Nephron progenitor cell (in vitro differentiated cells): ENCODE measurements at regions not wholly inside any gene's neighbourhood (a gene's known extent, or its start where the extent isn't known, plus 50 kb on each side); places are given as distances from the start of the nearest gene placed in this dataset.

Experiments
- DNase-seq: peaks from one replicate; pipeline ENCODE4 v3.0.0; 2021
- H3K27ac Mint-ChIP-seq: 2 replicates; pipeline ENCODE4 v1.8.0; 2021; ENCODE audit warnings: mild to moderate bottlenecking, moderate library complexity, mixed read lengths
- H3K27me3 Mint-ChIP-seq: 2 replicates; pipeline ENCODE4 v1.8.0; 2021; ENCODE audit warnings: mild to moderate bottlenecking, low read depth, mixed read lengths; ENCODE audit not compliant: poor library complexity
- H3K36me3 Mint-ChIP-seq: 2 replicates; pipeline ENCODE4 v1.8.0; 2021; ENCODE audit warnings: low read depth, mixed read lengths
- H3K4me1 Mint-ChIP-seq: 2 replicates; pipeline ENCODE4 v1.8.0; 2021; ENCODE audit warnings: mixed read lengths
- H3K4me3 Mint-ChIP-seq: 2 replicates; pipeline ENCODE4 v1.8.0; 2021; ENCODE audit warnings: mild to moderate bottlenecking, moderate library complexity, mixed read lengths
- H3K9me3 Mint-ChIP-seq: 2 replicates; pipeline ENCODE4 v1.8.0; 2021; ENCODE audit warnings: mild to moderate bottlenecking, moderate library complexity, mixed read lengths
- CTCF ChIP-seq: fragments of 200-600 bp; sonication (generic); IDR thresholded peaks from 2 replicates; pipeline ENCODE4 v1.5.0; 2021; ENCODE audit warnings: antibody characterized with exemption

- no peak overlapping the region for H3K27ac Mint-ChIP-seq
- no peak for TF ChIP-seq CTCF
- no peaks in the 10 kb centered on the region for H3K36me3 Mint-ChIP-seq
- H3K9me3 Mint-ChIP-seq: peaks cover under 1% of the 10 kb centered on the region
- DNase-seq: no peak
- H3K27me3 Mint-ChIP-seq: peaks cover 4% of the 10 kb centered on the region
- H3K4me1 Mint-ChIP-seq: peaks cover 77% of the 10 kb centered on the region
- no peak overlapping the region for H3K4me3 Mint-ChIP-seq
These were observed 163.4 kb upstream of the AFDN start for GRCh38 chr6:167663316-167663715.

- no peaks in the 10 kb centered on the region for H3K36me3 Mint-ChIP-seq
- H3K4me3 Mint-ChIP-seq: no peak overlapping the region
- peaks cover 4% of the 10 kb centered on the region for H3K27me3 Mint-ChIP-seq
- H3K4me1 Mint-ChIP-seq: peaks cover 83% of the 10 kb centered on the region
- no peak for DNase-seq
- H3K27ac Mint-ChIP-seq: no peak overlapping the region
- no peaks in the 10 kb centered on the region for H3K9me3 Mint-ChIP-seq
- no peak for TF ChIP-seq CTCF
These were observed 162.8 kb upstream of the AFDN start for GRCh38 chr6:167663784-167664443.

GRCh38 chr6:167664678-167665660 is 161.7 kb upstream of the AFDN start:
- H3K4me1 Mint-ChIP-seq: peaks cover 91% of the 10 kb centered on the region
- no peak for DNase-seq
- H3K27ac Mint-ChIP-seq: peak overlapping the region; percentile 89
- H3K27me3 Mint-ChIP-seq: peaks cover 4% of the 10 kb centered on the region
- TF ChIP-seq CTCF: no peak
- H3K36me3 Mint-ChIP-seq: no peaks in the 10 kb centered on the region
- peak overlapping the region; percentile 37 for H3K4me3 Mint-ChIP-seq
- no peaks in the 10 kb centered on the region for H3K9me3 Mint-ChIP-seq

GRCh38 chr6:167665698-167666330 is 160.9 kb upstream of the AFDN start:
- H3K36me3 Mint-ChIP-seq: no peaks in the 10 kb centered on the region
- peak overlapping the region; percentile 21 for H3K4me3 Mint-ChIP-seq
- peak; percentile 30 for DNase-seq

More at GRCh38 chr6:167665698-167666330, 160.9 kb upstream of the AFDN start:
- Mint-ChIP-seq H3K4me1 (peaks cover 93% of the 10 kb centered on the region), H3K27me3 (peaks cover 4% of the 10 kb centered on the region), H3K9me3 (no peaks in the 10 kb centered on the region), H3K27ac (peak overlapping the region; percentile 89)
- no peak for TF ChIP-seq CTCF
